ENCODE measurements at regions not wholly inside any gene's neighbourhood (a gene's known extent, or its start where the extent isn't known, plus 50 kb on each side); places are given as distances from the start of the nearest gene placed in this dataset.

GRCh38 chr2:63740020-63740419 lies 101.7 kb upstream of the UGP2 start:
- no peaks in the 10 kb centered on the region for H4K20me1 ChIP-seq (ENCODE audit: control insufficient read depth, insufficient read depth, low read length, poor library complexity, severe bottlenecking)
- no peak overlapping the region for H3K4me2 ChIP-seq (replicated peaks; ENCODE audit: low read depth, low read length, poor library complexity, severe bottlenecking)
- ChIA-PET CTCF (no interaction called here), POLR2A (no interaction called here)
- H3K4me3 Mint-ChIP-seq = no peak overlapping the region
- no peak overlapping the region for H2AFZ ChIP-seq (ENCODE audit: insufficient read depth, low read depth, low read length, poor library complexity, severe bottlenecking)
- intact Hi-C loops (cut with micrococcal nuclease) = no loop called here
- H3K27me3 ChIP-seq (replicated peaks in 1 of 4; ENCODE audit: control extremely low read depth in 1 of 4, control insufficient read depth in 3 of 4, insufficient read depth in 4 of 4, low read length in 3 of 4) = no peaks in the 10 kb centered on the region
- H3K27ac ChIP-seq (ENCODE audit: low read length in 2 of 2) = no peak overlapping the region
- ATAC-seq (ENCODE audit: low read depth) = no peak
- H3K9ac ChIP-seq (ENCODE audit: low read length) = no peak overlapping the region
- no peaks in the 10 kb centered on the region for H3K9me3 ChIP-seq (ENCODE audit: control extremely low read depth in 1 of 3, control insufficient read depth in 2 of 3, insufficient read depth in 1 of 3, low read length in 2 of 3)
- no peak overlapping the region for H3K27ac Mint-ChIP-seq
- H3K4me1 ChIP-seq (ENCODE audit: control insufficient read depth in 2 of 2, insufficient read depth in 2 of 2, low read length in 2 of 2) = no peaks in the 10 kb centered on the region
- H3K27me3 Mint-ChIP-seq = no peaks in the 10 kb centered on the region
- no peaks in the 10 kb centered on the region for H3K36me3 ChIP-seq (replicated peaks in 1 of 2; ENCODE audit: control extremely low read depth in 1 of 2, control insufficient read depth in 1 of 2, extremely low read depth in 1 of 2, insufficient read depth in 2 of 2, low read length in 1 of 2)
- no peak overlapping the region for H3K4me3 ChIP-seq (ENCODE audit: control extremely low read depth in 1 of 5, extremely low read depth in 1 of 5, insufficient read depth in 1 of 5, low read depth in 2 of 5, low read length in 4 of 5)
- no peaks in the 10 kb centered on the region for H3K4me1 Mint-ChIP-seq
- no peak for DNase-seq
- TF ChIP-seq CTCF (IDR thresholded peaks at IDR 0.05) = no peak
- no peak for TF ChIP-seq EZH2 (IDR thresholded peaks at IDR 0.05; ENCODE audit: borderline replicate concordance, insufficient read depth, low read depth, low read length, poor library complexity, severe bottlenecking)
- H3K9me3 Mint-ChIP-seq (ENCODE audit: insufficient read depth) = no peaks in the 10 kb centered on the region
- H3K79me2 ChIP-seq (ENCODE audit: control insufficient read depth, insufficient read depth, low read length) = no peaks in the 10 kb centered on the region

DNA sequence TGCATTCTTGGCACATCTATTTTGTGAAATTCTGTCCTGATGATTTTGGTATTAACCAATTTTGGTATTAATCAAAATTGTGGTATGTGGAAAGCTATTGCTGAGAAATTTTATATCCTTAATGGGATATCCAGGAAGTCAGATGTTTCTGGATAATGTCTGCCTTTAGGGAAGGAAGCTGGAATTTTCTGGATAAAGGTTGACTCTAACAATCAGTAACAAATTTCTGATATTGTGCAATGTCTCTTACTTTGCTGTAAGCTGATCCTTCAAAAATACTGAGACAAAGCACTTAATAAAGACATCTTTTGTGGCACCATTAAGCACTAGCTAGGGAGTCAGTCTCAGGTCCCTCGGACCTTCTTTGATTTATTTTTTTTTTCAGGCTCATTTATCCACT lies 100.8 kb upstream of the UGP2 start:
- no peak for ATAC-seq (ENCODE audit: low read depth)
- Mint-ChIP-seq H3K27ac (no peak overlapping the region), H3K9me3 (ENCODE audit: insufficient read depth) (no peaks in the 10 kb centered on the region), H3K4me1 (no peaks in the 10 kb centered on the region), H3K27me3 (no peaks in the 10 kb centered on the region), H3K4me3 (no peak overlapping the region)
- CTCF ChIA-PET = no interaction called here
- intact Hi-C loops (cut with micrococcal nuclease) = no loop called here
- H3K27me3 ChIP-seq (replicated peaks in 1 of 4; ENCODE audit: control extremely low read depth in 1 of 4, control insufficient read depth in 3 of 4, insufficient read depth in 4 of 4, low read length in 3 of 4) = no peaks in the 10 kb centered on the region
- no peak for DNase-seq
- no peak overlapping the region for H2AFZ ChIP-seq (ENCODE audit: insufficient read depth, low read depth, low read length, poor library complexity, severe bottlenecking)
- H3K9ac ChIP-seq (ENCODE audit: low read length) = no peak overlapping the region
- H3K27ac ChIP-seq (ENCODE audit: low read length in 2 of 2) = no peak overlapping the region
- H3K9me3 ChIP-seq (ENCODE audit: control extremely low read depth in 1 of 3, control insufficient read depth in 2 of 3, insufficient read depth in 1 of 3, low read length in 2 of 3) = no peaks in the 10 kb centered on the region
- no peaks in the 10 kb centered on the region for H3K79me2 ChIP-seq (ENCODE audit: control insufficient read depth, insufficient read depth, low read length)
- H4K20me1 ChIP-seq (ENCODE audit: control insufficient read depth, insufficient read depth, low read length, poor library complexity, severe bottlenecking) = no peaks in the 10 kb centered on the region
- 75% methylated on average over 1 of the region's 1 CpG for WGBS (ENCODE audit: insufficient coverage)
- no peaks in the 10 kb centered on the region for H3K36me3 ChIP-seq (replicated peaks in 1 of 2; ENCODE audit: control extremely low read depth in 1 of 2, control insufficient read depth in 1 of 2, extremely low read depth in 1 of 2, insufficient read depth in 2 of 2, low read length in 1 of 2)
- H3K4me3 ChIP-seq (ENCODE audit: control extremely low read depth in 1 of 5, extremely low read depth in 1 of 5, insufficient read depth in 1 of 5, low read depth in 2 of 5, low read length in 4 of 5) = no peak overlapping the region
- POLR2A ChIA-PET = no interaction called here
- H3K4me2 ChIP-seq (replicated peaks; ENCODE audit: low read depth, low read length, poor library complexity, severe bottlenecking) = no peak overlapping the region
- TF ChIP-seq CTCF (IDR thresholded peaks at IDR 0.05) = no peak
- TF ChIP-seq EZH2 (IDR thresholded peaks at IDR 0.05; ENCODE audit: borderline replicate concordance, insufficient read depth, low read depth, low read length, poor library complexity, severe bottlenecking) = no peak
- H3K4me1 ChIP-seq (ENCODE audit: control insufficient read depth in 2 of 2, insufficient read depth in 2 of 2, low read length in 2 of 2) = no peaks in the 10 kb centered on the region

Data from B cell (primary cell).